ENCODE measurements at regions not wholly inside any gene's neighbourhood (a gene's known extent, or its start where the extent isn't known, plus 50 kb on each side); places are given as distances from the start of the nearest gene placed in this dataset.

- TF ChIP-seq ESRRA (IDR thresholded peaks at IDR 0.05; ENCODE audit: borderline replicate concordance, low read length) (no peak), ZC3H11A (IDR thresholded peaks at IDR 0.05) (no peak), BHLHE40 (IDR thresholded peaks at IDR 0.05; ENCODE audit: low read depth, low read length) (no peak)
These were observed 1085.0 kb upstream of the ALCAM start (continued) for GRCh38 chr3:104281713-104282112.

DNA sequence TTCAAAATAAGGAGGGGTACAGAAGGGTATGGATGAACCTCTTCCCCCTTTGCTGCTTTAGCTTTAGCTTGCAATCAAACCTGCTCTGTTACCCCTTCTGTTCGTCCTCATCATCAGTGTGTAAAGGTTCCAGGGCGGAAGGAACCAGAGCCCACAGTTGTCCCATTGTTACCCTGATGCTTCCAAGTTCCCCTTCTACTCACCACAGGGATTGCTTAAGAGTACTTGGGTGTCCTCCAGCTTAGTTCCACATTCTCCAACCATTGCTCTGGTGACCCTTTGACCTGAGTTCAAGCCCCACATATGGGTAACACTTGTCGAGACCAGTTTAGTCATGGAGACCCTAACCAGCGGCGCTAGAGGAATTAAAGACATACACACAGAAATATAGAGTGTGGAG, 1080.1 kb upstream of the ALCAM start:
- no peak overlapping the region for H3K4me3 ChIP-seq
- no peak overlapping the region for H3K27ac ChIP-seq
- H3K9me3 ChIP-seq = no peaks in the 10 kb centered on the region; the same call in 1 of the 3 replicates
- no peak overlapping the region for H3K4me2 ChIP-seq
- DNase-seq (ENCODE audit: low read depth in 1 of 2, low spot score in 1 of 2) (no peak), FAIRE-seq (no peak), ATAC-seq (no peak)
- TF ChIP-seq CBX8 (IDR thresholded peaks at IDR 0.05) (no peak), BHLHE40 (IDR thresholded peaks at IDR 0.05; ENCODE audit: low read depth, low read length) (no peak), ATOH8 (CRISPR knock-in tag; IDR thresholded peaks at IDR 0.05; ENCODE audit: low read depth) (no peak), MAZ (IDR thresholded peaks at IDR 0.05; ENCODE audit: borderline replicate concordance, low read depth, low read length) (no peak), HEYL (CRISPR knock-in tag; IDR thresholded peaks at IDR 0.05) (no peak), RNF2 (IDR thresholded peaks at IDR 0.05; ENCODE audit: borderline replicate concordance, low read depth) (no peak), RARB (CRISPR knock-in tag; IDR thresholded peaks at IDR 0.05) (no peak), ESRRA (IDR thresholded peaks at IDR 0.05; ENCODE audit: borderline replicate concordance, low read length) (no peak), KDM5A (IDR thresholded peaks at IDR 0.05) (no peak), TP53 (CRISPR knock-in tag; IDR thresholded peaks at IDR 0.05) (no peak), NR3C1 (IDR thresholded peaks at IDR 0.05) (no peak), RAD21 (conservative IDR thresholded peaks at IDR 0.05 in 1 of 2, IDR thresholded peaks at IDR 0.05 in 1 of 2) (no peak), HMGXB4 (CRISPR knock-in tag; IDR thresholded peaks at IDR 0.05; ENCODE audit: borderline replicate concordance) (no peak), MYC (IDR thresholded peaks at IDR 0.05; ENCODE audit: borderline replicate concordance, low read length) (no peak), USF2 (IDR thresholded peaks at IDR 0.05) (no peak), POLR2A (IDR thresholded peaks at IDR 0.05; ENCODE audit: low read length) (no peak), GATA3 (IDR thresholded peaks at IDR 0.05; ENCODE audit: borderline replicate concordance) (no peak), RFX5 (IDR thresholded peaks at IDR 0.05) (no peak), TFCP2L1 (CRISPR knock-in tag; IDR thresholded peaks at IDR 0.05) (no peak)
- TF ChIP-seq, protein P1, sequence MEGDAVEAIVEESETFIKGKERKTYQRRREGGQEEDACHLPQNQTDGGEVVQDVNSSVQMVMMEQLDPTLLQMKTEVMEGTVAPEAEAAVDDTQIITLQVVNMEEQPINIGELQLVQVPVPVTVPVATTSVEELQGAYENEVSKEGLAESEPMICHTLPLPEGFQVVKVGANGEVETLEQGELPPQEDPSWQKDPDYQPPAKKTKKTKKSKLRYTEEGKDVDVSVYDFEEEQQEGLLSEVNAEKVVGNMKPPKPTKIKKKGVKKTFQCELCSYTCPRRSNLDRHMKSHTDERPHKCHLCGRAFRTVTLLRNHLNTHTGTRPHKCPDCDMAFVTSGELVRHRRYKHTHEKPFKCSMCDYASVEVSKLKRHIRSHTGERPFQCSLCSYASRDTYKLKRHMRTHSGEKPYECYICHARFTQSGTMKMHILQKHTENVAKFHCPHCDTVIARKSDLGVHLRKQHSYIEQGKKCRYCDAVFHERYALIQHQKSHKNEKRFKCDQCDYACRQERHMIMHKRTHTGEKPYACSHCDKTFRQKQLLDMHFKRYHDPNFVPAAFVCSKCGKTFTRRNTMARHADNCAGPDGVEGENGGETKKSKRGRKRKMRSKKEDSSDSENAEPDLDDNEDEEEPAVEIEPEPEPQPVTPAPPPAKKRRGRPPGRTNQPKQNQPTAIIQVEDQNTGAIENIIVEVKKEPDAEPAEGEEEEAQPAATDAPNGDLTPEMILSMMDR (IDR thresholded peaks at IDR 0.05) = no peak
- CTCF ChIA-PET = interaction anchor here (1.0 kb wide), 1 partner anchor 1081 kb away, joined by 3 read pairs; the partner anchor contains the start of gene ALCAM
- WGBS (ENCODE audit: missing lambda C conversion rate) = 66% methylated on average over 5 of the region's 5 CpGs
- H3K4me1 ChIP-seq = peaks cover 7% of the 10 kb centered on the region; the same call in 2 of the 3 replicates
- POLR2A ChIA-PET = no interaction called here

Measured in A549 (cell line).